Stimulated activated naive CD8-positive, alpha-beta T cell treated with anti-CD3 and anti-CD28 coated beads, Interleukin-15, Interleukin-2, amounts not matched to agents 100 ng/mL and 50 ng/mL, for 24 hours (primary cell): ENCODE measurements at regions not wholly inside any gene's neighbourhood (a gene's known extent, or its start where the extent isn't known, plus 50 kb on each side); places are given as distances from the start of the nearest gene placed in this dataset.
A peak's percentile ranks its signal among the peaks of the same experiment; 100 is the strongest.

ENCODE experiments used
- H3K27ac Mint-ChIP-seq: one replicate; pipeline ENCODE4 v1.8.0; 2021; ENCODE audit warnings: mild to moderate bottlenecking, mixed read lengths
- H3K27me3 Mint-ChIP-seq: one replicate; pipeline ENCODE4 v1.8.0; 2021; ENCODE audit warnings: mixed read lengths
- H3K36me3 Mint-ChIP-seq: one replicate; pipeline ENCODE4 v1.8.0; 2021; ENCODE audit warnings: low read depth, mixed read lengths
- H3K4me1 Mint-ChIP-seq: one replicate; pipeline ENCODE4 v1.8.0; 2021; ENCODE audit warnings: low read depth, mixed read lengths
- H3K4me3 Mint-ChIP-seq: one replicate; pipeline ENCODE4 v1.8.0; 2021; ENCODE audit warnings: mild to moderate bottlenecking, mixed read lengths
- H3K9me3 Mint-ChIP-seq: one replicate; pipeline ENCODE4 v1.8.0; 2021; ENCODE audit warnings: mixed read lengths

DNA sequence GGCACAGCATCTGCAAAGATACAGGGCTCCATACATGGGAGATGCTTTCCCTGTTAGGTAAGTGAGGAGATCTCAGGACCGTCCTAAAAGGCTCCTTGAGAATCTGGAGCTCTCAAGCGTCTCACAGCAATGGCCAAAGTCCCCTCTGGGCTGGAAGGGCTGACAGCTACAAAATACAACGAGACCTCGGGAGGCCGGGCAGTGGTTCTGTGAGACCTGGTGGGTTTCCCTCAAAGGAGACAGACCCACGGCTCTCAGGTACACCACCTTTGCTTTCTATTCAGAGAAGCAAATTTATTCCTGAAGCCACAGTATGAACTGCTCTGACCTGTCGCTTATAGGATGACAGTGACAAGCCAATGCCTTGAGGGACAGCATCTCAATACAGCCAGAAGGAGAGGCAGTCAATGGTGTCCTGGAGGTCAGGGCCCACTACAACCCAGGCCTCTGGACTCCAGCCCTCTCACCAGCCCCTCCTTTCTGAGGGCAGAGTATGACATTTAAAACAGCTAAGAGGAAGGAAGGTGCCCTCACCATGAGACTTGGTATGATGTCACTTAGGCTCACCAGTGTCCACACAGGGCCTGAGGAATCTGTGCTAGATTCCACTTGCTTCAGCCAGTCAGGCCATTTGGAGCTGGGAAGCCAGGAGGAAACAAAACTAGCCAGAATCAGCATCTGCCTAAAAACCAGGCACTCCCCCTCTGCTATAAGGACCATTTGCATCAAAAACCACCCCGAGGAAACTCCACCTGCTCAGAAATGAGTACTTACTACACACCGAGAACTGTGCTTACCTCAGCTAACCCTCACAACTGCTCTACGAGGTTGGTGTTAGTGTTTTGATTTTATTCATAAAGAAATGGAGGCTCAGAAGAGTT lies 86.5 kb upstream of the FSTL4 start:
- Mint-ChIP-seq H3K4me3 (no peak overlapping the region), H3K27ac (peak overlapping the region; percentile 26), H3K4me1 (peaks cover 22% of the 10 kb centered on the region), H3K9me3 (no peaks in the 10 kb centered on the region), H3K36me3 (no peaks in the 10 kb centered on the region), H3K27me3 (peaks cover 9% of the 10 kb centered on the region)

- Mint-ChIP-seq H3K9me3 (no peaks in the 10 kb centered on the region), H3K27me3 (peaks cover 9% of the 10 kb centered on the region), H3K4me1 (peaks cover 22% of the 10 kb centered on the region), H3K27ac (no peak overlapping the region), H3K36me3 (no peaks in the 10 kb centered on the region), H3K4me3 (no peak overlapping the region)
Measured at GRCh38 chr5:133698259-133698554, 85.9 kb upstream of the FSTL4 start.

- H3K9me3 Mint-ChIP-seq: no peaks in the 10 kb centered on the region
- no peak overlapping the region for H3K27ac Mint-ChIP-seq
- H3K4me3 Mint-ChIP-seq: no peak overlapping the region
- peaks cover 10% of the 10 kb centered on the region for H3K27me3 Mint-ChIP-seq
- H3K4me1 Mint-ChIP-seq: peaks cover 22% of the 10 kb centered on the region
- H3K36me3 Mint-ChIP-seq: no peaks in the 10 kb centered on the region
Measured at GRCh38 chr5:133697536-133698258, 85.4 kb upstream of the FSTL4 start.

GRCh38 chr5:133696782-133697507 lies 84.6 kb upstream of the FSTL4 start:
- H3K4me1 Mint-ChIP-seq: peaks cover 22% of the 10 kb centered on the region
- H3K9me3 Mint-ChIP-seq: no peaks in the 10 kb centered on the region
- H3K27me3 Mint-ChIP-seq: peaks cover 18% of the 10 kb centered on the region
- H3K4me3 Mint-ChIP-seq: no peak overlapping the region
- no peaks in the 10 kb centered on the region for H3K36me3 Mint-ChIP-seq
- no peak overlapping the region for H3K27ac Mint-ChIP-seq

- Mint-ChIP-seq H3K27me3 (peaks cover 20% of the 10 kb centered on the region), H3K36me3 (no peaks in the 10 kb centered on the region), H3K4me3 (no peak overlapping the region), H3K4me1 (peaks cover 22% of the 10 kb centered on the region), H3K9me3 (no peaks in the 10 kb centered on the region), H3K27ac (no peak overlapping the region)
Measured at GRCh38 chr5:133696006-133696584, 83.8 kb upstream of the FSTL4 start.

GRCh38 chr5:133694181-133694831 lies 82.0 kb upstream of the FSTL4 start:
- Mint-ChIP-seq H3K27ac (no peak overlapping the region), H3K4me3 (no peak overlapping the region), H3K27me3 (peaks cover 30% of the 10 kb centered on the region), H3K36me3 (no peaks in the 10 kb centered on the region), H3K9me3 (no peaks in the 10 kb centered on the region), H3K4me1 (peaks cover 22% of the 10 kb centered on the region)

GRCh38 chr5:133691448-133691847 lies 79.1 kb upstream of the FSTL4 start:
- H3K4me3 Mint-ChIP-seq: no peak overlapping the region
- H3K27me3 Mint-ChIP-seq: peaks cover 37% of the 10 kb centered on the region
- peaks cover 14% of the 10 kb centered on the region for H3K4me1 Mint-ChIP-seq
- no peaks in the 10 kb centered on the region for H3K36me3 Mint-ChIP-seq
- H3K9me3 Mint-ChIP-seq: no peaks in the 10 kb centered on the region
- no peak overlapping the region for H3K27ac Mint-ChIP-seq

DNA sequence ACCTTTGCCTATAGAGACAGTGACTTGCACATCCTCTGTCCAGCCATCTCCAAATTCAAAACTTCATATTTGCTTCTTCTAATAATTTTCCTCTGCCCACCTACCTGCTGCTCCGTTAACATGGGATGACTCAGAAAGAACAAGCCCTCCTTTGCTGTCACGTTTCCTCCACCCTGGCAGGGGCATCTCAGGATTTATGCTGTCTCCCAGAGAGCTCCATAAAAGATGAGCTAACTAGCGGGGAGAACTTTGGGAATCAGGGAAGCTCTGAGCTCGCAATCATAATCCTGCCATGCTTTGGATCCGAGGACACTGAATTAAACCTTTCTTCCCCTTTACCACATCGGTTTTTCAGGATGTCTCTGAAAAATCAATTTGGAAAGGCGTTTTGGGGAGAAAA lies 78.4 kb upstream of the FSTL4 start:
- peaks cover 34% of the 10 kb centered on the region for H3K27me3 Mint-ChIP-seq
- H3K27ac Mint-ChIP-seq: no peak overlapping the region
- H3K4me3 Mint-ChIP-seq: no peak overlapping the region
- peaks cover 10% of the 10 kb centered on the region for H3K4me1 Mint-ChIP-seq
- H3K9me3 Mint-ChIP-seq: no peaks in the 10 kb centered on the region
- H3K36me3 Mint-ChIP-seq: no peaks in the 10 kb centered on the region

GRCh38 chr5:133688391-133688790 lies 76.0 kb upstream of the FSTL4 start:
- peaks cover 36% of the 10 kb centered on the region for H3K27me3 Mint-ChIP-seq
- no peaks in the 10 kb centered on the region for H3K36me3 Mint-ChIP-seq
- no peaks in the 10 kb centered on the region for H3K4me1 Mint-ChIP-seq
- no peak overlapping the region for H3K4me3 Mint-ChIP-seq
- H3K9me3 Mint-ChIP-seq: no peaks in the 10 kb centered on the region
- no peak overlapping the region for H3K27ac Mint-ChIP-seq

GRCh38 chr5:133687212-133688061 lies 75.1 kb upstream of the FSTL4 start:
- no peaks in the 10 kb centered on the region for H3K9me3 Mint-ChIP-seq
- peaks cover 32% of the 10 kb centered on the region for H3K27me3 Mint-ChIP-seq
- H3K36me3 Mint-ChIP-seq: no peaks in the 10 kb centered on the region
- H3K27ac Mint-ChIP-seq: no peak overlapping the region
- H3K4me1 Mint-ChIP-seq: no peaks in the 10 kb centered on the region
- no peak overlapping the region for H3K4me3 Mint-ChIP-seq

- Mint-ChIP-seq H3K9me3 (no peaks in the 10 kb centered on the region), H3K27me3 (peaks cover 25% of the 10 kb centered on the region), H3K27ac (no peak overlapping the region), H3K4me3 (no peak overlapping the region), H3K36me3 (no peaks in the 10 kb centered on the region), H3K4me1 (peaks cover 5% of the 10 kb centered on the region)
Measured at GRCh38 chr5:133686566-133686965, 74.2 kb upstream of the FSTL4 start.

GRCh38 chr5:133685402-133686018 lies 73.2 kb upstream of the FSTL4 start:
- no peak overlapping the region for H3K27ac Mint-ChIP-seq
- H3K4me1 Mint-ChIP-seq: peaks cover 5% of the 10 kb centered on the region
- no peak overlapping the region for H3K4me3 Mint-ChIP-seq
- H3K27me3 Mint-ChIP-seq: peaks cover 23% of the 10 kb centered on the region
- H3K36me3 Mint-ChIP-seq: no peaks in the 10 kb centered on the region
- H3K9me3 Mint-ChIP-seq: no peaks in the 10 kb centered on the region

GRCh38 chr5:133683646-133684596 lies 71.6 kb upstream of the FSTL4 start:
- Mint-ChIP-seq H3K27ac (no peak overlapping the region), H3K36me3 (no peaks in the 10 kb centered on the region), H3K4me1 (peaks cover 5% of the 10 kb centered on the region), H3K9me3 (no peaks in the 10 kb centered on the region), H3K27me3 (peaks cover 19% of the 10 kb centered on the region), H3K4me3 (no peak overlapping the region)
